ENCODE measurements at regions not wholly inside any gene's neighbourhood (a gene's known extent, or its start where the extent isn't known, plus 50 kb on each side); places are given as distances from the start of the nearest gene placed in this dataset.

DNA sequence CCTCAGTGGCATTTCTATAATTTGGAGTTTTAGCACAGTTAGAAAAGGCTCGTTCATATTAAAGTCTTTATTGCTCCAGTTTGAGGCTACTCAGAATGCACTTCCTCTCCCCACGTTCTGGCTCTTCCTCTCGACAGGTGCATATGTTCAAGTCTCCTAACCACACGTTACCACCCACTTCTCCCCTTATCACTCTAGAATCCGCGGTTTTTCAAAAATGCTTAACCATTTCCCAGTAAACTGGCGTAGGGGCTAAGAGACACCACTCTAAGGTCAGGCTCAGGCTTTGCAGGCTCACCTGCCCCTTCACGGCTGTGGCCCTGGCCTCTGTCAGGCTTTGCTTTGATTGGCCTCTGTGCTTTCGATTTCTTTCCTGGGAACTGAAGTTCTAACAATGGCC lies 383.6 kb downstream of the GLRX3 start:
- Histone ChIP-seq H3K4me1 (ENCODE audit: insufficient read depth, low read length, poor library complexity, severe bottlenecking) (no peaks in the 10 kb centered on the region), H3K36me3 (ENCODE audit: insufficient read depth, low read length) (no peaks in the 10 kb centered on the region), H3K4me3 (ENCODE audit: low read depth, low read length, poor library complexity, severe bottlenecking) (no peak overlapping the region), H3K27ac (ENCODE audit: low read depth, low read length, poor library complexity, severe bottlenecking) (no peak overlapping the region), H3K9me3 (ENCODE audit: low read length) (no peaks in the 10 kb centered on the region), H3K79me2 (ENCODE audit: insufficient read depth, low read depth, low read length) (no peaks in the 10 kb centered on the region), H4K20me1 (ENCODE audit: insufficient read depth, low read length) (no peaks in the 10 kb centered on the region), H2AFZ (ENCODE audit: low read length) (no peak overlapping the region), H3K9me2 (ENCODE audit: insufficient read depth, low read length) (no peaks in the 10 kb centered on the region), H3K4me2 (ENCODE audit: low read length) (no peak overlapping the region)
- POLR2A ChIA-PET, result no interaction called here
- intact Hi-C loops (cut with micrococcal nuclease; ENCODE audit: unreplicated experiment), result no loop called here
- TF ChIP-seq EZH2phosphoT487 (IDR thresholded peaks at IDR 0.05; ENCODE audit: borderline replicate concordance, low read depth, low read length), result no peak
- TF ChIP-seq, protein P1, sequence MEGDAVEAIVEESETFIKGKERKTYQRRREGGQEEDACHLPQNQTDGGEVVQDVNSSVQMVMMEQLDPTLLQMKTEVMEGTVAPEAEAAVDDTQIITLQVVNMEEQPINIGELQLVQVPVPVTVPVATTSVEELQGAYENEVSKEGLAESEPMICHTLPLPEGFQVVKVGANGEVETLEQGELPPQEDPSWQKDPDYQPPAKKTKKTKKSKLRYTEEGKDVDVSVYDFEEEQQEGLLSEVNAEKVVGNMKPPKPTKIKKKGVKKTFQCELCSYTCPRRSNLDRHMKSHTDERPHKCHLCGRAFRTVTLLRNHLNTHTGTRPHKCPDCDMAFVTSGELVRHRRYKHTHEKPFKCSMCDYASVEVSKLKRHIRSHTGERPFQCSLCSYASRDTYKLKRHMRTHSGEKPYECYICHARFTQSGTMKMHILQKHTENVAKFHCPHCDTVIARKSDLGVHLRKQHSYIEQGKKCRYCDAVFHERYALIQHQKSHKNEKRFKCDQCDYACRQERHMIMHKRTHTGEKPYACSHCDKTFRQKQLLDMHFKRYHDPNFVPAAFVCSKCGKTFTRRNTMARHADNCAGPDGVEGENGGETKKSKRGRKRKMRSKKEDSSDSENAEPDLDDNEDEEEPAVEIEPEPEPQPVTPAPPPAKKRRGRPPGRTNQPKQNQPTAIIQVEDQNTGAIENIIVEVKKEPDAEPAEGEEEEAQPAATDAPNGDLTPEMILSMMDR (conservative IDR thresholded peaks at IDR 0.05; ENCODE audit: low read length), result no peak
- BruUV-seq (replicated peaks), result no TSS peak
- CTCF ChIA-PET (ENCODE audit: unreplicated experiment), result no interaction called here
- DNase-seq (ENCODE audit: low spot score), result no peak

DNA sequence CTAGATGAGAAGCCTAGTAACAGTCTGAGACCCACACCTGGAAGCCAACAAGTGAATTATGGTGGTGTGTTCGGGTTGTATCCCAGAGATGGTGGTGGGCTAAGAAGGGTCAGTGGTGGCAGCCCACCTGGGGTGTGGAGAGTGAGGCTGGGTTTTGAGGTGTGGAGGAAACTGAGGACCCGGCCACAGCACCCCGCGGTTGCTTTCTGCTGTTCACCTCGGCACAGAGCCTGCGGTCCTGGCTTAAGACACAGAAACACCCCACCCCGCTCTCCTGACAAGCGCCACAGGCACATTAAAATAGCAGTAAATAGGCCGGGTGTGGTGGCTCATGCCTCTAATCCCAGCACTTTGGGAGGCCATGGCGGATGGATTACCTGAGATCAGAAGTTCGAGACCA lies 395.1 kb downstream of the GLRX3 start:
- DNase-seq (ENCODE audit: low spot score), result no peak
- TF ChIP-seq, protein P1 (conservative IDR thresholded peaks at IDR 0.05; ENCODE audit: low read length), result no peak
- no peak for TF ChIP-seq EZH2phosphoT487 (IDR thresholded peaks at IDR 0.05; ENCODE audit: borderline replicate concordance, low read depth, low read length)
- no peaks in the 10 kb centered on the region for H3K4me1 ChIP-seq (ENCODE audit: insufficient read depth, low read length, poor library complexity, severe bottlenecking)
- no peaks in the 10 kb centered on the region for H3K9me2 ChIP-seq (ENCODE audit: insufficient read depth, low read length)
- intact Hi-C loops (cut with micrococcal nuclease; ENCODE audit: unreplicated experiment), result no loop called here
- no peaks in the 10 kb centered on the region for H3K79me2 ChIP-seq (ENCODE audit: insufficient read depth, low read depth, low read length)
- H3K4me3 ChIP-seq (ENCODE audit: low read depth, low read length, poor library complexity, severe bottlenecking), result no peak overlapping the region
- no TSS peak for BruUV-seq (replicated peaks)
- ChIA-PET POLR2A (no interaction called here), CTCF (ENCODE audit: unreplicated experiment) (no interaction called here)
- no peak overlapping the region for H2AFZ ChIP-seq (ENCODE audit: low read length)
- no peaks in the 10 kb centered on the region for H3K36me3 ChIP-seq (ENCODE audit: insufficient read depth, low read length)
- H3K4me2 ChIP-seq (ENCODE audit: low read length), result no peak overlapping the region
- no peaks in the 10 kb centered on the region for H4K20me1 ChIP-seq (ENCODE audit: insufficient read depth, low read length)
- no peaks in the 10 kb centered on the region for H3K9me3 ChIP-seq (ENCODE audit: low read length)
- no peak overlapping the region for H3K27ac ChIP-seq (ENCODE audit: low read depth, low read length, poor library complexity, severe bottlenecking)

DNA sequence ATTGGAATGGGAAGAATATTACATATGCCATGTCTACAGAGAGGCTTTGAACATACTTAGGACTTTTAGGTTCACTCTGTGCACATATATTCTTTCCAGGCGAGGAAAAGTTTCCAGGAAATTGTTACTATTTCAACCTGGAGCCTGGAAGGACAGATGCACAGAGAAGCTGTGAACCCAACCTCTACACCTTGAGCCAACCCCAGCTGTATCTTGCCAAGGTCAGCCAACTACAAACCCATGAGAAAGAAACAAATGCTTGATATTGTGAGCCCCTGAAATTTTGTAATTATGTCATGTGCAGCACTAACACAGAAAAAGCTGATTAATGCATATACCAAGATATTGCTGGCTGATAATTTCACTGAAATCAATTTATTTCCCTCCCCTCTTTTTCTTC lies 404.9 kb downstream of the GLRX3 start:
- H2AFZ ChIP-seq (ENCODE audit: low read length), result no peak overlapping the region
- no peaks in the 10 kb centered on the region for H3K4me1 ChIP-seq (ENCODE audit: insufficient read depth, low read length, poor library complexity, severe bottlenecking)
- H3K9me2 ChIP-seq (ENCODE audit: insufficient read depth, low read length), result no peaks in the 10 kb centered on the region
- DNase-seq (ENCODE audit: low spot score), result no peak
- H3K79me2 ChIP-seq (ENCODE audit: insufficient read depth, low read depth, low read length), result no peaks in the 10 kb centered on the region
- H3K27ac ChIP-seq (ENCODE audit: low read depth, low read length, poor library complexity, severe bottlenecking), result no peak overlapping the region
- no peaks in the 10 kb centered on the region for H3K9me3 ChIP-seq (ENCODE audit: low read length)
- intact Hi-C loops (cut with micrococcal nuclease; ENCODE audit: unreplicated experiment), result no loop called here
- no peak overlapping the region for H3K4me2 ChIP-seq (ENCODE audit: low read length)
- ChIA-PET POLR2A (no interaction called here), CTCF (ENCODE audit: unreplicated experiment) (no interaction called here)
- BruUV-seq (replicated peaks), result no TSS peak
- no peaks in the 10 kb centered on the region for H4K20me1 ChIP-seq (ENCODE audit: insufficient read depth, low read length)
- no peaks in the 10 kb centered on the region for H3K36me3 ChIP-seq (ENCODE audit: insufficient read depth, low read length)
- no peak for TF ChIP-seq EZH2phosphoT487 (IDR thresholded peaks at IDR 0.05; ENCODE audit: borderline replicate concordance, low read depth, low read length)
- TF ChIP-seq, protein P1 (conservative IDR thresholded peaks at IDR 0.05; ENCODE audit: low read length), result no peak
- no peak overlapping the region for H3K4me3 ChIP-seq (ENCODE audit: low read depth, low read length, poor library complexity, severe bottlenecking)
